ENCODE measurements at regions not wholly inside any gene's neighbourhood (a gene's known extent, or its start where the extent isn't known, plus 50 kb on each side); places are given as distances from the start of the nearest gene placed in this dataset.

DNA sequence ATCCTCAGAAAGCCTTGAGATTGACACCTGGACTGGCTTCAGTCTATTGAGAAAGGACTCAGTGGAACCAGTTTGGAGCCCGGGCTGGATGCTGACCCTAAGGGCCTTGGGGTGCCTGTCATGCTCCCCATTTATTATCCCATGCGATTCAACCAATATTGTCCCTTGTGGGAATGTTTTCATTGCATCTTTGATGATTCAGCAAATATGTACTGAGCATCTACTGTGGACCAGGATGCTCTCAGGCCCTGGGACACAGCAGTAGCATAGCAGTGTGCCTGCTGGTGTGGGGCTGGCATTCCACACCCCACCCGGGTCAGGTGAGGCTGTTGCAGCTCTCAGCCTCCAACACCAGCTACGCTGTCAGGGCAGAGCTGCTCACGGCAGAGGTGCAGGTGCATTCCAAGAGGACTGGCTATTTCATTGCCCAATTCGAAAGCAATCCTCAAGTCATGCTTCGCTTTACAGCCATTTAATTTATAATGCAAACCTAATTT, 586.0 kb downstream of the TCERG1L start:
- no peak overlapping the region for H3K56ac ChIP-seq (ENCODE audit: insufficient read length, low read depth, low read length)
- H3K14ac ChIP-seq (ENCODE audit: insufficient read depth, low read length) = no peak overlapping the region; the same call in 1 of the 2 replicates
- no peaks in the 10 kb centered on the region for H3K27me3 ChIP-seq (ENCODE audit: insufficient read depth, low read length)
- H3K27ac Mint-ChIP-seq = no peak overlapping the region
- no peaks in the 10 kb centered on the region for H3K4me1 ChIP-seq (ENCODE audit: insufficient read depth, low read length)
- H3K27ac ChIP-seq (ENCODE audit: insufficient read length, low read depth, low read length) = no peak overlapping the region
- H4K91ac ChIP-seq (ENCODE audit: insufficient read length, low read depth, low read length) = no peak overlapping the region
- no peaks in the 10 kb centered on the region for H3K79me1 ChIP-seq (ENCODE audit: insufficient read depth, low read depth, low read length, poor library complexity, severe bottlenecking)
- H2AFZ ChIP-seq (ENCODE audit: low read length) = no peak overlapping the region
- no peak overlapping the region for H4K8ac ChIP-seq (replicated peaks; ENCODE audit: insufficient read length, low read depth, low read length)
- no CpG with 5 or more reads among the region's 7 CpGs for WGBS (ENCODE audit: extremely low coverage, insufficient read length, low lambda C conversion rate)
- peaks cover 0 to 3% of the 10 kb centered on the region in 2 experiments; a peak in 2 of 5 replicates for H3K9me3 Mint-ChIP-seq
- no peak overlapping the region for H3K23ac ChIP-seq (ENCODE audit: insufficient read length, low read depth, low read length)
- no peak overlapping the region for H3K4me2 ChIP-seq (ENCODE audit: insufficient read depth, insufficient read length, low read length)
- no peak overlapping the region for H3K18ac ChIP-seq (ENCODE audit: insufficient read length, low read depth, low read length)
- no peak overlapping the region for H3K4ac ChIP-seq (ENCODE audit: low read depth, low read length)
- no peak for DNase-seq
- no peak overlapping the region for H3T11ph ChIP-seq (ENCODE audit: low read length)
- H3K4me3 Mint-ChIP-seq = no peak overlapping the region
- no peak overlapping the region for H2BK20ac ChIP-seq (ENCODE audit: low read depth, low read length, poor library complexity, severe bottlenecking)
- no peak overlapping the region for H2AK5ac ChIP-seq (ENCODE audit: insufficient read length, low read length)
- no peak overlapping the region for H2BK12ac ChIP-seq (ENCODE audit: insufficient read length, low read depth, low read length)
- no peak overlapping the region for H4K5ac ChIP-seq (ENCODE audit: insufficient read length, low read depth, low read length)
- no peaks in the 10 kb centered on the region for H3K9me3 ChIP-seq (ENCODE audit: control insufficient read depth, low read depth, low read length)
- H2BK120ac ChIP-seq (ENCODE audit: low read depth, low read length, poor library complexity, severe bottlenecking) = no peak overlapping the region
- no peaks in the 10 kb centered on the region for H3K23me2 ChIP-seq (ENCODE audit: insufficient read length, low read depth, low read length, poor library complexity, severe bottlenecking)
- H3K79me2 ChIP-seq (ENCODE audit: insufficient read depth, low read length) = no peaks in the 10 kb centered on the region
- no peak overlapping the region for H2BK5ac ChIP-seq (ENCODE audit: insufficient read length, low read length)
- no peaks in the 10 kb centered on the region for H4K20me1 ChIP-seq (ENCODE audit: control insufficient read depth, insufficient read depth, insufficient read length)
- peaks cover 0 to 3% (median 0%) of the 10 kb centered on the region in 3 experiments; a peak in 1 of 7 replicates for H3K36me3 Mint-ChIP-seq (ENCODE audit: insufficient read depth in 1 of 3, low read depth in 3 of 3)
- TF ChIP-seq, protein P1, sequence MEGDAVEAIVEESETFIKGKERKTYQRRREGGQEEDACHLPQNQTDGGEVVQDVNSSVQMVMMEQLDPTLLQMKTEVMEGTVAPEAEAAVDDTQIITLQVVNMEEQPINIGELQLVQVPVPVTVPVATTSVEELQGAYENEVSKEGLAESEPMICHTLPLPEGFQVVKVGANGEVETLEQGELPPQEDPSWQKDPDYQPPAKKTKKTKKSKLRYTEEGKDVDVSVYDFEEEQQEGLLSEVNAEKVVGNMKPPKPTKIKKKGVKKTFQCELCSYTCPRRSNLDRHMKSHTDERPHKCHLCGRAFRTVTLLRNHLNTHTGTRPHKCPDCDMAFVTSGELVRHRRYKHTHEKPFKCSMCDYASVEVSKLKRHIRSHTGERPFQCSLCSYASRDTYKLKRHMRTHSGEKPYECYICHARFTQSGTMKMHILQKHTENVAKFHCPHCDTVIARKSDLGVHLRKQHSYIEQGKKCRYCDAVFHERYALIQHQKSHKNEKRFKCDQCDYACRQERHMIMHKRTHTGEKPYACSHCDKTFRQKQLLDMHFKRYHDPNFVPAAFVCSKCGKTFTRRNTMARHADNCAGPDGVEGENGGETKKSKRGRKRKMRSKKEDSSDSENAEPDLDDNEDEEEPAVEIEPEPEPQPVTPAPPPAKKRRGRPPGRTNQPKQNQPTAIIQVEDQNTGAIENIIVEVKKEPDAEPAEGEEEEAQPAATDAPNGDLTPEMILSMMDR (conservative IDR thresholded peaks at IDR 0.05) = no peak
- no peak overlapping the region for H2BK15ac ChIP-seq (ENCODE audit: low read depth, low read length)
- H3K4me1 Mint-ChIP-seq = peaks cover 0 to 3% of the 10 kb centered on the region in 2 experiments; a peak in 2 of 4 replicates
- no peak overlapping the region for H3K9ac ChIP-seq (ENCODE audit: extremely low read depth, insufficient read length, low read length)
- H3K27me3 Mint-ChIP-seq (ENCODE audit: low read depth) = no peaks in the 10 kb centered on the region; the same call in 1 of the 2 replicates

Data from H9 (cell line).